H9 (cell line): ENCODE measurements at regions not wholly inside any gene's neighbourhood (a gene's known extent, or its start where the extent isn't known, plus 50 kb on each side); places are given as distances from the start of the nearest gene placed in this dataset.
"Not testable (repeated sequence)": the region's sequence is repeated elsewhere in the genome, so short reads cannot be mapped to it uniquely, and the experiment has no call there.

Experiments used
- DNase-seq: peaks from one replicate; pipeline ENCODE4 v3.0.0-alpha.2; 2017
- H2AFZ ChIP-seq: one replicate; pipeline ENCODE4 v1.6.1; 2013; ENCODE audit warnings: mild to moderate bottlenecking, low read length, control low read depth, moderate library complexity
- H2AK5ac ChIP-seq: 2 replicates; pipeline ENCODE4 v1.6.1; 2013; ENCODE audit warnings: low read length, control low read depth, mixed read lengths; ENCODE audit not compliant: insufficient read length
- H2BK120ac ChIP-seq: one replicate; pipeline ENCODE4 v1.6.1; 2013; ENCODE audit warnings: low read depth, mild to moderate bottlenecking, low read length, control low read depth, inconsistent platforms; ENCODE audit not compliant: poor library complexity, severe bottlenecking
- H2BK12ac ChIP-seq: 2 replicates; pipeline ENCODE4 v1.6.1; 2013; ENCODE audit warnings: low read length, control low read depth, mixed read lengths, low read depth; ENCODE audit not compliant: insufficient read length
- H2BK15ac ChIP-seq: 2 replicates; pipeline ENCODE4 v1.6.1; 2013; ENCODE audit warnings: low read depth, low read length, control low read depth
- H2BK20ac ChIP-seq: one replicate; pipeline ENCODE4 v1.6.1; 2013; ENCODE audit warnings: low read depth, mild to moderate bottlenecking, low read length, control low read depth, inconsistent platforms; ENCODE audit not compliant: poor library complexity, severe bottlenecking
- H2BK5ac ChIP-seq: 2 replicates; pipeline ENCODE4 v1.6.1; 2013; ENCODE audit warnings: low read length, control low read depth, mixed read lengths; ENCODE audit not compliant: insufficient read length
- H3K14ac ChIP-seq: 2 replicates; pipeline ENCODE4 v1.6.1; 2013; ENCODE audit warnings: low read length, control low read depth; ENCODE audit not compliant: insufficient read depth
- H3K18ac ChIP-seq: 2 replicates; pipeline ENCODE4 v1.6.1; 2013; ENCODE audit warnings: low read depth, mild to moderate bottlenecking, mixed read lengths, low read length, control low read depth; ENCODE audit not compliant: insufficient read length
- H3K23ac ChIP-seq: 2 replicates; pipeline ENCODE4 v1.6.1; 2013; ENCODE audit warnings: low read length, control low read depth, mixed read lengths, low read depth; ENCODE audit not compliant: insufficient read length
- H3K23me2 ChIP-seq: 2 replicates; pipeline ENCODE4 v1.6.1; 2013; ENCODE audit warnings: low read depth, mild to moderate bottlenecking, mixed read lengths, low read length, control low read depth; ENCODE audit not compliant: insufficient read length, poor library complexity, severe bottlenecking
- H3K27ac ChIP-seq: 2 replicates; pipeline ENCODE4 v1.5.1; 2013; ENCODE audit warnings: low read length, control low read depth, mixed read lengths, low read depth; ENCODE audit not compliant: insufficient read length
- H3K27me3 ChIP-seq: 2 replicates; pipeline ENCODE4 v1.6.1; 2013; ENCODE audit warnings: low read length, control low read depth, inconsistent platforms; ENCODE audit not compliant: insufficient read depth
- H3K4ac ChIP-seq: 2 replicates; pipeline ENCODE4 v1.6.1; 2013; ENCODE audit warnings: low read depth, mild to moderate bottlenecking, control low read depth, inconsistent platforms, low read length, moderate library complexity
- H3K4me1 ChIP-seq: 2 replicates; pipeline ENCODE4 v1.6.1; 2013; ENCODE audit warnings: low read length, control low read depth, inconsistent platforms; ENCODE audit not compliant: insufficient read depth
- H3K4me2 ChIP-seq: 2 replicates; pipeline ENCODE4 v1.6.1; 2013; ENCODE audit warnings: low read length, control low read depth, mixed read lengths; ENCODE audit not compliant: insufficient read length, insufficient read depth
- H3K56ac ChIP-seq: 2 replicates; pipeline ENCODE4 v1.6.1; 2013; ENCODE audit warnings: low read depth, mild to moderate bottlenecking, mixed read lengths, low read length, control low read depth; ENCODE audit not compliant: insufficient read length
- H3K79me1 ChIP-seq: 2 replicates; pipeline ENCODE4 v1.6.1; 2013; ENCODE audit warnings: low read depth, mild to moderate bottlenecking, moderate library complexity, low read length, control low read depth, inconsistent platforms; ENCODE audit not compliant: insufficient read depth, poor library complexity, severe bottlenecking
- H3K79me2 ChIP-seq: 2 replicates; pipeline ENCODE4 v1.6.1; 2013; ENCODE audit warnings: low read length, control low read depth, inconsistent platforms; ENCODE audit not compliant: insufficient read depth
- H3K9ac ChIP-seq: 2 replicates; pipeline ENCODE4 v1.6.1; 2013; ENCODE audit warnings: low read length, control low read depth, mixed read lengths; ENCODE audit not compliant: insufficient read length; ENCODE audit errors: extremely low read depth
- H3K9me3 ChIP-seq: one replicate; pipeline ENCODE4 v1.6.1; 2013; ENCODE audit warnings: low read depth, low read length, inconsistent platforms; ENCODE audit not compliant: control insufficient read depth
- H3T11ph ChIP-seq: one replicate; pipeline ENCODE4 v1.6.1; 2013; ENCODE audit warnings: mild to moderate bottlenecking, low read length, control low read depth, inconsistent platforms
- H4K20me1 ChIP-seq: one replicate; pipeline ENCODE4 v1.6.1; 2013; ENCODE audit not compliant: control insufficient read depth, insufficient read length, insufficient read depth
- H4K5ac ChIP-seq: 2 replicates; pipeline ENCODE4 v1.6.1; 2013; ENCODE audit warnings: low read depth, mild to moderate bottlenecking, mixed read lengths, low read length, control low read depth; ENCODE audit not compliant: insufficient read length
- H4K8ac ChIP-seq: replicated peaks from 2 replicates; pipeline ENCODE4 v1.6.1; 2013; ENCODE audit warnings: low read length, control low read depth, mixed read lengths, low read depth; ENCODE audit not compliant: insufficient read length
- H4K91ac ChIP-seq: 2 replicates; pipeline ENCODE4 v1.6.1; 2013; ENCODE audit warnings: low read depth, mild to moderate bottlenecking, moderate library complexity, mixed read lengths, low read length, control low read depth; ENCODE audit not compliant: insufficient read length
- H3K27ac Mint-ChIP-seq, 3 experiments: 2 replicates in 2 of 3; 3 replicates in 1 of 3; pipeline ENCODE4 v1.8.0; 2020 to 2021; ENCODE audit warnings: mixed read lengths in 3 of 3, mild to moderate bottlenecking in 1 of 3, moderate library complexity in 1 of 3
- H3K27me3 Mint-ChIP-seq: 2 replicates; pipeline ENCODE4 v1.8.0; 2021; ENCODE audit warnings: low read depth, mild to moderate bottlenecking, moderate library complexity, mixed read lengths
- H3K36me3 Mint-ChIP-seq, 3 experiments: 2 replicates in 2 of 3; 3 replicates in 1 of 3; pipeline ENCODE4 v1.8.0; 2020 to 2021; ENCODE audit warnings: low read depth in 3 of 3, mixed read lengths in 3 of 3; ENCODE audit not compliant: insufficient read depth in 1 of 3
- H3K4me1 Mint-ChIP-seq, 2 experiments: 2 replicates each; pipeline ENCODE4 v1.8.0; 2020; ENCODE audit warnings: mixed read lengths in 2 of 2
- H3K4me3 Mint-ChIP-seq, 2 experiments: 2 replicates in 1 of 2; 3 replicates in 1 of 2; pipeline ENCODE4 v1.8.0; 2020 to 2021; ENCODE audit warnings: mild to moderate bottlenecking in 2 of 2, mixed read lengths in 2 of 2, moderate library complexity in 1 of 2
- H3K9me3 Mint-ChIP-seq, 2 experiments: 2 replicates in 1 of 2; 3 replicates in 1 of 2; pipeline ENCODE4 v1.8.0; 2020; ENCODE audit warnings: mild to moderate bottlenecking in 2 of 2, mixed read lengths in 2 of 2, moderate library complexity in 1 of 2
- WGBS: extraction: QIAGEN DNeasy Blood & Tissue Kit; methylation state at CpG from one replicate; pipeline ENCODE4 v1.1.7; 2013; ENCODE audit warnings: missing lambda C conversion rate, low lambda C conversion rate, mixed read lengths; ENCODE audit not compliant: insufficient read length; ENCODE audit errors: extremely low coverage; 5-methylcytosine and 5-hydroxymethylcytosine counted together

- H3K27me3 Mint-ChIP-seq, result not testable (repeated sequence)
Measured at GRCh38 chr16:18130478-18131120, 205.9 kb downstream of the NPIPA8 start.

GRCh38 chr16:18127033-18127432 lies 209.5 kb downstream of the NPIPA8 start:
- H2AK5ac ChIP-seq, H3K9me3 ChIP-seq, H4K20me1 ChIP-seq, H2BK15ac ChIP-seq, H4K5ac ChIP-seq, DNase-seq, H3K27ac Mint-ChIP-seq, H3K18ac ChIP-seq, H3T11ph ChIP-seq, H3K4me3 Mint-ChIP-seq, H2BK12ac ChIP-seq, H3K9me3 Mint-ChIP-seq, H3K56ac ChIP-seq, H3K23ac ChIP-seq, H4K8ac ChIP-seq, H3K4me1 ChIP-seq, H3K27me3 ChIP-seq, H3K4ac ChIP-seq, H2BK20ac ChIP-seq, H3K36me3 Mint-ChIP-seq, H3K14ac ChIP-seq, H3K4me2 ChIP-seq, H2AFZ ChIP-seq, H3K79me1 ChIP-seq, H3K79me2 ChIP-seq, H3K4me1 Mint-ChIP-seq, H4K91ac ChIP-seq, H2BK120ac ChIP-seq, H3K9ac ChIP-seq, H3K23me2 ChIP-seq, H2BK5ac ChIP-seq, H3K27ac ChIP-seq, H3K27me3 Mint-ChIP-seq: not testable (repeated sequence)
- no CpG with 5 or more reads among the region's 12 CpGs for WGBS

More at GRCh38 chr16:18130478-18131120, 205.9 kb downstream of the NPIPA8 start:
- H2BK120ac ChIP-seq, H3K4me1 ChIP-seq, H2BK5ac ChIP-seq, H3K9me3 Mint-ChIP-seq, H2BK20ac ChIP-seq, H3K27me3 ChIP-seq, H4K8ac ChIP-seq, H3K79me1 ChIP-seq, H3K9ac ChIP-seq, H2AK5ac ChIP-seq, H3T11ph ChIP-seq, H4K20me1 ChIP-seq, H3K23me2 ChIP-seq, H3K23ac ChIP-seq, H3K4ac ChIP-seq, DNase-seq, H3K79me2 ChIP-seq, H3K27ac ChIP-seq, H3K56ac ChIP-seq, H4K5ac ChIP-seq, H3K27ac Mint-ChIP-seq, H4K91ac ChIP-seq, H3K36me3 Mint-ChIP-seq, H2AFZ ChIP-seq, H2BK12ac ChIP-seq, H3K14ac ChIP-seq, H3K4me1 Mint-ChIP-seq, H3K4me2 ChIP-seq, H3K9me3 ChIP-seq, H3K18ac ChIP-seq, H2BK15ac ChIP-seq, H3K4me3 Mint-ChIP-seq: not testable (repeated sequence)
- no CpG with 5 or more reads among the region's 8 CpGs for WGBS
